GM18909 (cell line): ENCODE measurements at regions not wholly inside any gene's neighbourhood (a gene's known extent, or its start where the extent isn't known, plus 50 kb on each side); places are given as distances from the start of the nearest gene placed in this dataset.
A peak's percentile ranks its signal among the peaks of the same experiment; 100 is the strongest.

ENCODE experiments used
- ATAC-seq: cut with Tn5 transposase; IDR thresholded peaks from one replicate; pipeline ENCODE4 v1.9.1; 2021; ENCODE audit warnings: mild to moderate bottlenecking; ENCODE audit not compliant: unreplicated experiment, poor library complexity

GRCh38 chr2:176747928-176748327 lies 464.7 kb upstream of the HNRNPA3 start:
- no peak for ATAC-seq

DNA sequence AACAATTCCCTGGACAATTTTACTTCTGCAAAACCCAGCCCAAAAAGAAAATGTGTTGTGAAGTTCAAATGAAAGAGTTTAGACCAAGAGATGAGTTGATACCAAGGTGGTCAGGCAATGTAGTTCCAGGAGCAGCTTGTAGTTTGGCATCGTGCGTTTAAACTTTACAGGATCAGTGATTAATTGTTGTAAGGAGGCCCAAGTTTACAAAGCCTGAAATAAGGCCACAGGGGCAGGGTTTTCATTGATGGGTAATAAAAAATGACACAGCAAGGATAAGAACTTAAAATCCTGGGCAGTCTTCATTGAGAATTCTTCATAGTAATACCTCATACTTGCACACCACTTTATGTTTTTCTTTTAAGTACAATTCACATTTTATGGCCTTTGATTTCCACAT lies 463.9 kb upstream of the HNRNPA3 start:
- ATAC-seq = no peak

GRCh38 chr2:176751314-176752227 lies 461.0 kb upstream of the HNRNPA3 start:
- ATAC-seq = no peak

GRCh38 chr2:176752295-176752694 lies 460.3 kb upstream of the HNRNPA3 start:
- ATAC-seq = no peak

DNA sequence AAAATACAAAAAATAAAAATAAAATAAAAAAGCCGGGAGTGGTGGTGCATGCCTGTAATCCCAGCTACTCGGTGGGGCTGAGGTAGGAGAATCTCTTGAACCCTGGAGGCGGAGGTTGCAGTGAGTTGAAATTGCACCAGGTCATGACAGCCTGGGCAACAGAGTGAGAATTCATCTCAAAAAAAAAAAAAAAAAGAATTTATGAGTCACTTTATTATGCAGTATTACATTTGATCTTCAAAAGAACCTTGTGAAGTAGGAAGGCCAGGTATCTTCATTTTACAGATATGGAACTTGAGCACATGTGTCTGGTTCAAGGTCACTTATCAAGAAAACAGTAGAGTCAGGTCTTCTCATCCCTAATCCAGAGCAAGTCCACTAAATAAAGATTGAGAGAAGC lies 459.4 kb upstream of the HNRNPA3 start:
- no peak for ATAC-seq

DNA sequence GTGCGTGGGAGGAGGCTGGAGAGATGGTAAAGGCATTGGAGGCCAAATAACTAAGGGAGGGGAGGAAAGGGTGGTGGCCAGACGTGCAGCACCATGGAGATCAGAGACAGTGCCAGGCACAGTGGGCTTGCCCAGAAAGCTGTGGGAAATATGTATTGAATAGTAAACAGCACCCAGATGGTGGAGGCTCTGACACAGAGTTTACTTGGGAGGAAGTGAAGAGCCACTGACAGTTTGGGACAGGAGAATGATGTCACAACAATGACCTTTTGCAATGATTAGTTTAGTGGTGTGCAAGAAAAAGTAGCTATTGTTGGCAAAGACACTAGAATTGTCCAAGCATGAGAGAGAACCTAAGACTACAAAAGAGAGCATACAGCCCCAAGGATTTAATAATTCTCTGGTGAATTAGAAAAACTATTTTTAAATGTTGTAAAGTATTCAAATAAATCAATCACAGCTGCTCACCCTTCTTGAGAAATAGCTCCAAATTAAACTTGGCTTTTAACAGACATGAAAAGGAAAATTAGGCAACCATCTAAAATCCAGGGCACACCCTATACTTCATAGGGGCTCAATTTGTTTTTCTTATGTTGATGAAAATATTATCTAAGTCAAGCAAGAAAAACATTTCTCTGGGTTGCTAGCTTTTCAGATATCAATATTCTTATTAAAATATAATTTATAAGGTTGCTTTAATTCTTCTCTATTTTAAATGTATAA lies 458.7 kb upstream of the HNRNPA3 start:
- ATAC-seq = no peak

- no peak for ATAC-seq
Observed at GRCh38 chr2:176755537-176756135, 457.0 kb upstream of the HNRNPA3 start.

DNA sequence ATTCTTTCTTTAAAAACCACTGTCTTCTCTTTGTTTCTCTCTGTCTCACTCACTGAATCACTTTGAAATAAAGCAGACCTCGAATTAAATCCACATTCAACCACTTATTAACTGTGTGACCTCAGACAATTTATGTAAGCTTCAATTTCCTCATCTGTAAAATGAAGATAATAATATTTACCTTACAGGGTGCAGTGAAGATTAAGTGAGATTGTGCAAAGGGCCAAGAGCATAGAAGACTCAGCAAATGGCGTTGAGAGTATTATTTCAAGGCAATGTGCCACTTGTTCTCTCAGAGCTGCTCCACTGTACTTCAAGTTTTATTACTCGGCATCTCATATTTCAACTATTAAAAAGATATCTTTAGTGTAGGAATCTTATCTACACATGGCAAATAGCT lies 454.2 kb upstream of the HNRNPA3 start:
- ATAC-seq = no peak

GRCh38 chr2:176760439-176760838 lies 452.2 kb upstream of the HNRNPA3 start:
- no peak for ATAC-seq

GRCh38 chr2:176763130-176763529 lies 449.5 kb upstream of the HNRNPA3 start:
- no peak for ATAC-seq

DNA sequence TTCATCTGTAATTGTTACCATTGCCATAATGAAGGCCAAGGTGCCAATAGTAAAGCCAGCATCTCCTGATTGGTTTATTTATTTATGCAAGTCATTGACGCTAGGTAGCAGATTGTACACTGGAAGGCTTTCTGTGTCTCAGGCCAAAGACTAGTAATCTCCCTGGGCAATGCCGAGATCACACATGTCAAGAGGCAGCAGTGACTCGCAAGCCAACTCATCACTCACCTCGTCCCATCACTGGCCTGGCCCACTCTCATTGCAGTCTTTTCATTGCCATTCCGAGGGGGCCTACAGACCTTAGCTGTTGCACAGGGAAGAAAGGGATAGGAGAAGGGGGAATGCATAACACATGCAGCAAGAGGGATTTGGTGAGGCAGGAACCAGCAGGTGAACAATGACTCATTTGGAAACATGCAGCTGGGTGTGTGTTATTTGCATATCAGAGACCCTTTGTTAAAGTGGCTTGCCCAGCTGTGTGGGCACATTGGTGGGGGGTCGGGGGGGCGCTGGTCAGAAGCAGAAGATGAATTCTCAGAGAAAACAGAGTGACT lies 448.7 kb upstream of the HNRNPA3 start:
- peak; percentile 65 for ATAC-seq

DNA sequence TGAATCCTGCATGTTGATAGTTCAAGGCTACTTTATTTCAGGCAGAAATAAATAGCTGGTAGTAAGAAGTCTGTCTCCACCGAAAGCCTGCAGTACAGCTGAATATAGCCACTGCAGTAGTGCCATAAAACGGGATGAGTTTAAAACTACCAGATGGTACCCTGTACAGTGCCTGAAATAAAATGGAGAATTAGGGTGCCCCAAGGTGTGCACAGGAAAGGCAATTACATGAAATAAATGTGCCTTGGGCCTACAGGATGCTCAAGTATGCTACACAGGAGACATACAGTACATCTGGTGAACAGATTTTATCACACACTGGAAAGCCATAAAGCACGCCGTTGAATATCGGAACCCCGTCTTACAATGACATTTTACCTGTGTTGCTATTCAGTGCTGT lies 447.7 kb upstream of the HNRNPA3 start:
- ATAC-seq = no peak

- no peak for ATAC-seq
Observed at GRCh38 chr2:176766005-176766404, 446.6 kb upstream of the HNRNPA3 start.

- ATAC-seq = no peak
Observed at GRCh38 chr2:176768185-176768584, 444.4 kb upstream of the HNRNPA3 start.

DNA sequence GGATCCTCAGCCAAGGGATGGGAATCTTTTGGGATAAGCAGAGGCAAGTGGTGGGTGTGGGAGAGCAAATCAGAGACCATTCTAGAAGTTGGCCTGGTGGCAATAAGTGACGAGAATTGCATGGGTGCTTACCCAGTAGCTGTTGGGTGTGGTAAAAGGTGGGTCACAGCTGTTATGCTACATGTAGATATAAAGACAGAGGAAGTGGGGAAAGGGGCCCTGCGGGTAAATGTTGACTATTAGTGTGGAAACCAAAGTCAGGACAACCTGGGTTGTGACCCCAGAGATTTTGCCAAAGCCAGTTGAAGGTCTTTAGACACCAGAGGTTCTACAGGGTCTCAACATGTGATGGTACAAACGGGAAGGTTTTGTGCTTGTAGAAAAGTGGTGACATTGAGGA lies 443.6 kb upstream of the HNRNPA3 start:
- no peak for ATAC-seq

DNA sequence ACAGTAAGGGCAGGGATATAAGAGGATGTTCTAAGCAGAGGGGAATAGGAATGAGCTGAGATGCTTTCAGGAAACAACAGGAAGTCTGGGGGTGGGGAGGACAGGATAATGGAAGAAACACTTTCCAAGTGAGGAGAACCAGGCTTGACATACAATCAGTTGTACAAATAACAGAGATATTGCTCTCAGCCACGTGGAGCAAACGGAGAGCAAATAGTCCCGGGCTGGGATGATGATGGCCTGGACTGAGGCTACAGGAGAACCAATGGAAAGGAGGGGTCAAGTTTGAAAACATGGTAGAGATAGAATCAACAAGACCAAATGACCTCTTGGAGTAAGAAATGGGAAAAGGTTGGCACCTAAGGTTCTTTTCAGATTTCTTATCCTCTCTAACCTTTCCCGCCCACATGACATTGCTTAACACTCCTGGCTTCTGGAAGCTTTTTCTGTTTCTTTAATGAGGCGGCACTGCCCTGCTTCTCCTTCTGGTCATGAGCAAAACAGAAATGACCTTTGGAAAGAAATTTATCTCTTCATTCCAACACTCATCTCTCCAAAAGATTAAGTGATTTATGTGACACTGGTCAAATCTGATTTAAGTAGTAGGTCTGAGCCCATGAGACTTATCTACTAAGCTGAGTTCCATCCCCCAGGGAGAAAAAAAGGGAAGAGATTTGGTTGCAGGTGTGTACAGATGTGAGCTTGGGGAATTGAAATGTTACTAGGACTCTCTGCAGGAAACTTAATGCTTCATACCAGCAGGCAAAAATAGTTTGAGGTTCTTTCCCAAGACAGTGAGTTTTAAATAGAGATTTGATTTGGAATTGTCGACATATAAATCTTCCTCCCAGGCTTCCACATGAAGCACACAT lies 442.9 kb upstream of the HNRNPA3 start:
- ATAC-seq = no peak

DNA sequence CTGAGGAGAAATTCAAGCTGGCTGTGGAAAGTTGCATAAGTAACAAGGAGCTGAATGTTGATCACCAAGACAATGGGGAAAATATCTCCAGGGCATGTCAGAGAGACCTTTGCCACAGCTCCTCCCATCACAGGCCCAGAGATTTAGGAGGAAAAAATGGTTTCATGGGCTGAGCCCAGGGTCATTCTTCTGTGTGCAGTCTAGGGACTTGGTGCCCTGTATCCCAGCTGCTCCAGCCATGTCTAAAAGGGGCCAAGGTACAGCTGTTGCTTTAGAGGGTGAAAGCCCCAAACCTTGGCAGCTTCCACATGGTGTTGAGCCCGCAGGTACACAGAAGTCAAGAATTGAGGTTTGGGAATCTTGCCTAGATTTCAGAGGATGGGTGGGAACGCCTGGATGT lies 439.8 kb upstream of the HNRNPA3 start:
- ATAC-seq = no peak

- no peak for ATAC-seq
Observed at GRCh38 chr2:176774766-176775451, 437.7 kb upstream of the HNRNPA3 start.

DNA sequence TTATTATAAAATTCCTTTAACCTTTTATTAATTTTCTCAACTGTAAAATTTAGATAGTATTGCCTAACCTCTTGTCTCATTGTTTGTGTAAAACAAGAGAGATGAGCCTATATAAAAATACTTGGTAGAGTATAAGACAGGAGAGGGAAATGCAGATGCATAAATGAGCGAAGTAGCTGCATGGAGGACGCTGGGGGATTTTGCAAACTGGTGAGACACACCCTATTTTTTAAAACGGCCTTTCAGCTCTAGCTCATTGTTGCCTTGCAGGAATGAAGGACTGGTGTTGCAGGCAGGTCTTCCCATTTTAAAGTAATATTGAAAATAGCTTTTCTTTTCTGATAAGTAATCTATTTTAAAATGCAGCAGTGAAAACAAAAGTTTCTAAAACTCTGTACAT lies 435.3 kb upstream of the HNRNPA3 start:
- no peak for ATAC-seq
